ENCODE measurements at regions not wholly inside any gene's neighbourhood (a gene's known extent, or its start where the extent isn't known, plus 50 kb on each side); places are given as distances from the start of the nearest gene placed in this dataset.

DNA sequence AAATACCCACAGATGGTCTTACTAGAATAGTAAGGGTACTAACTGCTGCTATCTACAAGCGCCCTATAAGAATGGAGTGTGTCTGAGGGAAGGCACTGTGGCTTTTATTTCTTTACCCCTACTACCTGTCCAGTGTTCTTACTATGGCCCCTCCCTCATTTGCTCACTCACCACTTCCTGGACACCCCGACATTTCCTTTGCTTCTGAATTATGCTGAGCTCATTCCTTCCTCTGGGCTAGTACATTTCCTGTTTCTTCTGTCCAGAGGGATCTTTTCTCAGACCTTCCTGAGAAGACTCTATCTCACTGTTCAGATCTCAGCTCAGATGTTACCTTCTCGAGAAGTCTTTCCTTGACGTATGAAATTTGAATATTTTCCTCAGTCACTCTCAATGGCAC, 192.1 kb upstream of the DAB1 start:
- Histone ChIP-seq H3K27me3 (ENCODE audit: control insufficient read depth, insufficient read depth, low read length) (no peaks in the 10 kb centered on the region), H3K4me1 (no peaks in the 10 kb centered on the region), H3K9ac (no peak overlapping the region), H3K9me3 (ENCODE audit: control insufficient read depth, low read length) (no peaks in the 10 kb centered on the region), H2AFZ (no peak overlapping the region), H3K36me3 (ENCODE audit: control insufficient read depth, insufficient read depth, low read length) (no peaks in the 10 kb centered on the region), H3K79me2 (no peaks in the 10 kb centered on the region), H3K4me2 (ENCODE audit: low read length) (no peak overlapping the region), H3K4me3 (ENCODE audit: low read depth, low read length) (no peak overlapping the region), H3K27ac (no peak overlapping the region)
- TF ChIP-seq, protein P1, sequence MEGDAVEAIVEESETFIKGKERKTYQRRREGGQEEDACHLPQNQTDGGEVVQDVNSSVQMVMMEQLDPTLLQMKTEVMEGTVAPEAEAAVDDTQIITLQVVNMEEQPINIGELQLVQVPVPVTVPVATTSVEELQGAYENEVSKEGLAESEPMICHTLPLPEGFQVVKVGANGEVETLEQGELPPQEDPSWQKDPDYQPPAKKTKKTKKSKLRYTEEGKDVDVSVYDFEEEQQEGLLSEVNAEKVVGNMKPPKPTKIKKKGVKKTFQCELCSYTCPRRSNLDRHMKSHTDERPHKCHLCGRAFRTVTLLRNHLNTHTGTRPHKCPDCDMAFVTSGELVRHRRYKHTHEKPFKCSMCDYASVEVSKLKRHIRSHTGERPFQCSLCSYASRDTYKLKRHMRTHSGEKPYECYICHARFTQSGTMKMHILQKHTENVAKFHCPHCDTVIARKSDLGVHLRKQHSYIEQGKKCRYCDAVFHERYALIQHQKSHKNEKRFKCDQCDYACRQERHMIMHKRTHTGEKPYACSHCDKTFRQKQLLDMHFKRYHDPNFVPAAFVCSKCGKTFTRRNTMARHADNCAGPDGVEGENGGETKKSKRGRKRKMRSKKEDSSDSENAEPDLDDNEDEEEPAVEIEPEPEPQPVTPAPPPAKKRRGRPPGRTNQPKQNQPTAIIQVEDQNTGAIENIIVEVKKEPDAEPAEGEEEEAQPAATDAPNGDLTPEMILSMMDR (IDR thresholded peaks at IDR 0.05): no peak

DNA sequence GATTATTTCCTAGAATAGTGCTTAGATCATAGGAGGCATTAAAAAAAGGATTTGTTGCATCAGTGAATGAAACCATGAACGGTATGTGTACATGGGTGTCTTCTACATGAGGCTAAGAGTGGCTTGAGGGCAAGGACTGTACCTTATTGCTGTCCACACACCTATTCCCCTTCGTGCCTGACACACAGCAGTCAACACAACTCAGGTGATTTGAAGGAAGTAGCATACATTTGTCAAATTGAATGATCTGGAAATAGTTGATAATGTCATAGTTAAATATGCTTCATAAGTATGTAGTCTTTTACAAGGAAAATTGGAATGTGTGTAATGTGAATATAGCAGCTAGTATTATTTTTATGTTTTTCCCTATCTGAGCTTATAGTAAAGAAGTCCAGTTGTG, 189.0 kb upstream of the DAB1 start:
- Histone ChIP-seq H3K27ac (no peak overlapping the region), H3K9ac (no peak overlapping the region), H3K4me1 (no peaks in the 10 kb centered on the region), H3K9me3 (ENCODE audit: control insufficient read depth, low read length) (no peaks in the 10 kb centered on the region), H3K27me3 (ENCODE audit: control insufficient read depth, insufficient read depth, low read length) (no peaks in the 10 kb centered on the region), H3K79me2 (no peaks in the 10 kb centered on the region), H2AFZ (no peak overlapping the region), H3K36me3 (ENCODE audit: control insufficient read depth, insufficient read depth, low read length) (no peaks in the 10 kb centered on the region), H3K4me2 (ENCODE audit: low read length) (no peak overlapping the region), H3K4me3 (ENCODE audit: low read depth, low read length) (no peak overlapping the region)
- TF ChIP-seq, protein P1 (IDR thresholded peaks at IDR 0.05): no peak

DNA sequence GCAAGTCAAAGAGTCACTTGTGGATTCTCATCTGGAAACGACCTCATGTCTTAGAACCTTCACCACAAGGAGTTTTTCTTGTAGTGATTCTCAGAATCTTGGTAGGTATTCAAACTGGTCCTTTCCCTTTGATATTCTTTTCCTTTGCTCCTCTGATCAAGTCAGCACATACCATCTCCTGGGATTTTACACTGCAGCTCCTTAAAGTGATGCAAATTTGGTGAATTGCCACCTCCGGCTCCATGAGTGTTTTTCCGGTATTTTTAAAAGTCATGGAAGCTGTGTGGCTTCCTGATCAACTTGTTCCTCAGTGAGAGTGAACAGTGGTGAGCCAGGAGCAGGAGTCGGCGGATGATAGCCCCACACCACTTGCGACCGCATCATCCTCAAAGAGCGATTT, 182.1 kb upstream of the DAB1 start:
- Histone ChIP-seq H3K9ac (no peak overlapping the region), H3K79me2 (no peaks in the 10 kb centered on the region), H3K27me3 (ENCODE audit: control insufficient read depth, insufficient read depth, low read length) (no peaks in the 10 kb centered on the region), H3K4me3 (ENCODE audit: low read depth, low read length) (no peak overlapping the region), H2AFZ (no peak overlapping the region), H3K4me2 (ENCODE audit: low read length) (no peak overlapping the region), H3K4me1 (no peaks in the 10 kb centered on the region), H3K36me3 (ENCODE audit: control insufficient read depth, insufficient read depth, low read length) (no peaks in the 10 kb centered on the region), H3K27ac (no peak overlapping the region), H3K9me3 (ENCODE audit: control insufficient read depth, low read length) (no peaks in the 10 kb centered on the region)
- TF ChIP-seq, protein P1 (IDR thresholded peaks at IDR 0.05): no peak

DNA sequence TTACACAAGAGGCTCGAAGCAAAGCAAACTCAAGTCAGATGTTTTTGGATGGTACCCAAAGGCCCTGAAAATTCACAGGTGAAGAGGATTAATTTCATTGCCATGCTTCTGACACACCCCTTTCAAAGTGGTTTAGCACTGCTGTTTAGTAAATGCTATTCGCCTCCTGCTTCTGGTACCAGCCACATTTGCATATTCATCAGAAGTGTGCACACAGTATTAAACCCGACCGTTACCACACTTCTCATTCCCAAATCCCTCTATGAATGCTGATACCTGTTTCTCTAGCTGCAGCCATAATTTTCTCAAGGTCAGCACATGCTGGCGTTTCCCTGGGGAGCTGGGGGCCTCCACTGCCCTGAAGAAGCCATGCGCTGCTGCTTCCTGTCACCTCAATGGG, 179.8 kb upstream of the DAB1 start:
- TF ChIP-seq, protein P1 (IDR thresholded peaks at IDR 0.05): no peak
- H3K9ac ChIP-seq: no peak overlapping the region

DNA sequence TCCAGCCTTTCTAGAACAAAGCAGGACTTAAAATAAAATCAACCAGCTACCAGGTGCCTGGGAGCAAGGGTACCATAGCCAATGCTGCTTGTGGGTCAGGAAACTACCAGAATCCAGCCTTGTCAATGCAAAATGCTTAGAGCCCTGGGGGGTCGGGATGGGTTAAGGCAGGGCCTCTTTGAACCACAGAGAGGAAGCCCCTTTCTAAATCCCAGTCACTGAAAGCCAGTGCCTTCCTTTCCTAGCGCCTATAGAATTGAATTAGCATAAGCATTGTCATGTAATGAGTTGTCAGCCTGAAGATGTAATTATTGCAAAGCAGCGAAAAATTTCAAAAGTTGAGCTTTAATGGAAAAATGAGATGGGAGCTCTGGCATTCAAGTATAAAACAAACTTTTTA, 176.6 kb upstream of the DAB1 start:
- Histone ChIP-seq H3K4me3 (ENCODE audit: low read depth, low read length) (no peak overlapping the region), H3K4me1 (no peaks in the 10 kb centered on the region), H3K4me2 (ENCODE audit: low read length) (no peak overlapping the region), H3K27me3 (ENCODE audit: control insufficient read depth, insufficient read depth, low read length) (no peaks in the 10 kb centered on the region), H3K9me3 (ENCODE audit: control insufficient read depth, low read length) (no peaks in the 10 kb centered on the region), H3K9ac (no peak overlapping the region), H3K36me3 (ENCODE audit: control insufficient read depth, insufficient read depth, low read length) (no peaks in the 10 kb centered on the region), H2AFZ (no peak overlapping the region), H3K27ac (no peak overlapping the region), H3K79me2 (no peaks in the 10 kb centered on the region)
- TF ChIP-seq, protein P1 (IDR thresholded peaks at IDR 0.05): no peak

More for the DNA sequence above, 179.8 kb upstream of the DAB1 start:
- Histone ChIP-seq H3K27me3 (ENCODE audit: control insufficient read depth, insufficient read depth, low read length) (no peaks in the 10 kb centered on the region), H3K79me2 (no peaks in the 10 kb centered on the region), H3K4me2 (ENCODE audit: low read length) (no peak overlapping the region), H3K4me3 (ENCODE audit: low read depth, low read length) (no peak overlapping the region), H3K36me3 (ENCODE audit: control insufficient read depth, insufficient read depth, low read length) (no peaks in the 10 kb centered on the region), H2AFZ (no peak overlapping the region), H3K4me1 (no peaks in the 10 kb centered on the region), H3K9me3 (ENCODE audit: control insufficient read depth, low read length) (no peaks in the 10 kb centered on the region), H3K27ac (no peak overlapping the region)

Measured in parathyroid adenoma (tissue), 2 donors.